AG04450 (cell line): ENCODE measurements at regions not wholly inside any gene's neighbourhood (a gene's known extent, or its start where the extent isn't known, plus 50 kb on each side); places are given as distances from the start of the nearest gene placed in this dataset.
"Not testable (repeated sequence)": the region's sequence is repeated elsewhere in the genome, so short reads cannot be mapped to it uniquely, and the experiment has no call there.

Source experiments
- CTCF ChIA-PET: fragments of 300-600, 350-600 bp; formaldehyde crosslinking; extraction: SDS; loops from one replicate; lab custom pipeline; 2022; ENCODE audit warnings: antibody characterized with exemption, inconsistent platforms; lab: Charles Lee
- POLR2A ChIA-PET: fragments of 350-600 bp; formaldehyde crosslinking; extraction: SDS; loops from one replicate; lab custom pipeline; 2021; ENCODE audit warnings: antibody characterized with exemption, inconsistent platforms; lab: Yijun Ruan, JAX
- DNase-seq: peaks from one replicate; pipeline ENCODE4 v3.0.0-alpha.2; 2011; ENCODE audit warnings: low read depth, low spot score
- H3K27ac ChIP-seq: one replicate; pipeline ENCODE4 v1.5.1; 2012; ENCODE audit warnings: low read depth, low read length, control low read depth
- H3K27me3 ChIP-seq: one replicate; pipeline ENCODE4 v1.6.0; 2012; ENCODE audit warnings: low read length; ENCODE audit not compliant: control insufficient read depth, insufficient read depth
- H3K4me3 ChIP-seq: 2 replicates; pipeline ENCODE4 v1.5.1; 2011; ENCODE audit warnings: mild to moderate bottlenecking, low read depth, low read length, control low read depth
- H3K9me3 ChIP-seq: 2 replicates; pipeline ENCODE4 v1.5.1; 2012; ENCODE audit warnings: low read length; ENCODE audit not compliant: control insufficient read depth, insufficient read depth
- TF ChIP-seq, protein P1 (sequence below): IDR thresholded peaks from 2 replicates; pipeline ENCODE4 v1.5.1; 2011; ENCODE audit warnings: low read depth, low read length, control low read depth, inconsistent platforms

DNA sequence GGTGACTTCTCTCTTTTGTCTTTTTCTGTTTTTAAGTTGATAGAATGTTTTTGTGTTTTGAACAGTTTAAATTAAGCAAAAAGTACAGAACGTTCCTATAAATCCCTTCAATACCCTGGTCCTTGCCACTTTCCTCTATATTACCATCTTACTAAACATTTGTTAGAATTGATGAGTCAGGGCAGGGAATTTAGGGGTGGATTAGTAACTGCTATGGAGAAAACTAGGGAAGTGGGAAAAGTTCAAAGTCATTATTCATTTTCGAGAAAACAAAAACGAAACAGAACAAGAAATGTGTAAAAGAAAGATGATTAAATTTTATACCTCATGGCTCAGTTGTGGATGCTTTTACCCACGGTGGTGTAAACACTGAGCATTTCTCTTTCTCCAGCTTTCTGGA lies 240.4 kb upstream of the SULF2 start:
- Histone ChIP-seq H3K4me3 (no peak overlapping the region), H3K9me3 (peaks cover 5% of the 10 kb centered on the region; the same call in 1 of the 2 replicates), H3K27me3 (no peaks in the 10 kb centered on the region), H3K27ac (no peak overlapping the region)
- CTCF ChIA-PET = no interaction called here
- TF ChIP-seq, protein P1, sequence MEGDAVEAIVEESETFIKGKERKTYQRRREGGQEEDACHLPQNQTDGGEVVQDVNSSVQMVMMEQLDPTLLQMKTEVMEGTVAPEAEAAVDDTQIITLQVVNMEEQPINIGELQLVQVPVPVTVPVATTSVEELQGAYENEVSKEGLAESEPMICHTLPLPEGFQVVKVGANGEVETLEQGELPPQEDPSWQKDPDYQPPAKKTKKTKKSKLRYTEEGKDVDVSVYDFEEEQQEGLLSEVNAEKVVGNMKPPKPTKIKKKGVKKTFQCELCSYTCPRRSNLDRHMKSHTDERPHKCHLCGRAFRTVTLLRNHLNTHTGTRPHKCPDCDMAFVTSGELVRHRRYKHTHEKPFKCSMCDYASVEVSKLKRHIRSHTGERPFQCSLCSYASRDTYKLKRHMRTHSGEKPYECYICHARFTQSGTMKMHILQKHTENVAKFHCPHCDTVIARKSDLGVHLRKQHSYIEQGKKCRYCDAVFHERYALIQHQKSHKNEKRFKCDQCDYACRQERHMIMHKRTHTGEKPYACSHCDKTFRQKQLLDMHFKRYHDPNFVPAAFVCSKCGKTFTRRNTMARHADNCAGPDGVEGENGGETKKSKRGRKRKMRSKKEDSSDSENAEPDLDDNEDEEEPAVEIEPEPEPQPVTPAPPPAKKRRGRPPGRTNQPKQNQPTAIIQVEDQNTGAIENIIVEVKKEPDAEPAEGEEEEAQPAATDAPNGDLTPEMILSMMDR = no peak
- DNase-seq = no peak
- POLR2A ChIA-PET = no interaction called here

DNA sequence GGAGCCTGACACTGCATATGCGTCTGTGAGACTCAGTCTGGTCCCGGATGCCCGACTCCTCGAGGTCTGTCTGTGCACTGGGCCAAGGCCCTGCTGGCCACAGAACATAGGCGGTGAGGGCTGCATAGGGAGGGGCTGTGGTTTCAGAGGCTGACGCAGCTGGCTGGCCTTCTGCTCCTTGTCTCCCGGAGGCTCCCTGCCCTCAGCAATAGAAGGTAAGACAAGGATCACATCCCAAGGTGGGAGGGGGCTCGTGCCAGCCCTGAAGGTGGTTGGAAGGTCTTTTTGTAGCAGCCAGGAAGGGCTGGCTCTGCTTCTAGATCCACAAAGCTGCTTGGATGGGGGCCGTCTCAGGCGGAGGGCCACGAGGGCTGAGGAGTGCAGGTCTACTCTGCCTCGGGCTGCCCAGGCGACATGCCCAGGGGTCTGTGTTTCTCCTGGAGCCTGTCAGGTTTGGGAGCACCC lies 239.8 kb upstream of the SULF2 start:
- H3K27me3 ChIP-seq = no peaks in the 10 kb centered on the region
- ChIA-PET POLR2A (no interaction called here), CTCF (no interaction called here)
- no peak overlapping the region for H3K27ac ChIP-seq
- H3K9me3 ChIP-seq = peaks cover 8% of the 10 kb centered on the region; the same call in 1 of the 2 replicates
- H3K4me3 ChIP-seq = no peak overlapping the region
- TF ChIP-seq, protein P1 = no peak
- no peak for DNase-seq

DNA sequence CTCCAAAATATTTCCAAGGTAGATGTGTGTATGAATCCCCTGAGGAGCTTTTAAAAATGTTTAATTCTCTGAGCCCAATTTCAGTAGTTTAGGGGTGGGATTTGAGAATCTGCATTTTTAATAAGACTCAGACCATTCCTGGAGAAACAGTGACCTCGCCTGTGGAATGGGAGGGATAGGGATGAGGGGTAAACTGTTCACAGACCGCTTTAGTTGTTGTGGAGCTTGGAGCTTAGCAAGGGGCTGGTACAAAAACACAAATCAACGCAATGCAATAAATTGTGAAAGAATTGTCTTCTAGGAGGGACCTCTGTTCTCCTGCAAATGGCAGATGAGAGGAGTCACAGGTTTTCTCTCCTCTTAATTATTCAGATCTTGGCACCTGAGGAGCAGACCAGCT lies 239.3 kb upstream of the SULF2 start:
- Histone ChIP-seq H3K27ac (no peak overlapping the region), H3K9me3 (peaks cover 8% of the 10 kb centered on the region; the same call in 1 of the 2 replicates), H3K27me3 (no peaks in the 10 kb centered on the region), H3K4me3 (no peak overlapping the region)
- POLR2A ChIA-PET = no interaction called here
- no peak for DNase-seq
- TF ChIP-seq, protein P1 = no peak
- CTCF ChIA-PET = no interaction called here

DNA sequence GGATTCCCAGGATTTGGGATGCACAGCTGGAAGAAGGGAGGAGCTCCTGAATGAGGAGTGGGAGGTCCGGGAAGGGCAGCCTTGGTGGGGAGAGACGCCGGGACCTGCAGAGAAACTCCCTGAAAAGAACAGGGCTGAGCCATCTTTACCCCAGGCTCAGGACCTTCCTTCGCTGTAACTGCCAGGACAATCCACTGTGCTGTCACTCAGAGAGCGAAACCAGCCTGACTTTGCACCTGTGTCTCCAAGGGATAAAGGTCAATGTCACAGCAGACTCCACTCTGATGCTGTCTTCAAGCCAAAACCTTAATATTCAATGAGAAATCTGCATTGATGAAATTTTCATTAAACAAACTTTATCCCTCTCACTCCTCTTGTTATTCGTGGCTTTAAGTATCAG lies 235.4 kb upstream of the SULF2 start:
- DNase-seq, H3K4me3 ChIP-seq, H3K27ac ChIP-seq, POLR2A ChIA-PET, H3K27me3 ChIP-seq, CTCF ChIA-PET: not testable (repeated sequence)
- peaks cover 17% of the 10 kb centered on the region for H3K9me3 ChIP-seq

DNA sequence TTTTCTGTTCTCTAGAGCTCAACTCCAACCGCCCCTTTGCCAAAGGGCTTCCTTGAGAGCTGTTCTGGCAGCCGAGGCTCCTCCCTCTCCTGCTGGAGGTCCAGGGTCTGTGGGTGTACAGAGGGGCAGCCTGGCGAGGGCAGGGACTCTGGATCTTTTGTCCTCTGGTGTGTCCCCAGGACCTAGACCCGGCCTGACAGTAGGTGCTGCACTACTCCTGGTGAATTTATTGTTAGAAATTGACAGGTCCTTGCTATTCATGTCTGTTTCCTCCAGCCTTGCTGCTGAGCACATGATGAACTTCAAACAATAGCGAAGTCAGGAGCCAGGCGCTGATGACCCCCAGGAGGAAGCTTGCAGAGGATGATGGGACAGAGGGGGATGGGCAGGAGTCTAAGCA lies 234.7 kb upstream of the SULF2 start:
- CTCF ChIA-PET = no interaction called here
- Histone ChIP-seq H3K4me3 (no peak overlapping the region), H3K9me3 (peaks cover 13% of the 10 kb centered on the region), H3K27me3 (no peaks in the 10 kb centered on the region), H3K27ac (no peak overlapping the region)
- TF ChIP-seq, protein P1 = no peak
- POLR2A ChIA-PET = no interaction called here
- no peak for DNase-seq

DNA sequence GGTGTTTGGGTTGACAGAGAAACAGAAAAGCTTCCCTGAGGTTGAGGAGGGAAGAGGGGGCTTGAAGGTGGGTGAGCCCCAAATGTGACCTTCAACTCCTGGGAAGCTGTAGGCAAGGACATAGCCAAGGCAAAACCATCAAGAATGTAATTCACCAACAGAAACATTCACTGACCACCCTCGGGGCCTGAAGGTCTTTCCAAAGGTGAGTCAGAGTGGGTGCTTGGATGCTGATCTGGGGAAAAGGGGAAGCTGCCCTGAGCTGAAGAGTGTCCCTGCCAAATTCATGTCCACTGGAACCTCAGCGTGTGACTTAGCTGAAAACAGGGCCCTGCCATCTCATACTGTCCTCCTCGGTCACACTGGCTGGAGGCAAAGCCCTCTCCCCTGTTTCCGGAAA lies 234.2 kb upstream of the SULF2 start:
- TF ChIP-seq, protein P1 = no peak
- CTCF ChIA-PET = no interaction called here
- Histone ChIP-seq H3K27me3 (no peaks in the 10 kb centered on the region), H3K4me3 (no peak overlapping the region), H3K27ac (no peak overlapping the region), H3K9me3 (peaks cover 12% of the 10 kb centered on the region)
- POLR2A ChIA-PET = no interaction called here
- DNase-seq = no peak

DNA sequence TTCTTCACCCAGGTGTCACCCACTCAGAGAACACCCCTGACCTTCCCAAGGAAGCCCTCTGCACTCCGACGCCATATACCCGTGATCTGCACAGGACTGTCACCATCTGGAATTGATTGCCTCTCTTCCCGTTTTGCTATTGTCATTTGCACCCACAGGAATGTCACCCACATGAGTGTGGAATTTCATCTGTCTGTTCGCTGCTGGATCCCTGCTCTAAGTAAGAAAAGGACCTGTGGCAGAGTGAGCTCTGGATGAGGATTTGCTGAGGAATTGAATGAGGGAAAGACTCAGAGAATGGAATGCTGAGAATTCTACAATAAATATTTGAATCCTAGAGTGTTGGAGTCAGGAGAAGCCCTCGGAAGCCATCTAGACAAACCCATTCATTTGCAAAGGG lies 233.6 kb upstream of the SULF2 start:
- CTCF ChIA-PET, H3K4me3 ChIP-seq, DNase-seq, POLR2A ChIA-PET, H3K27me3 ChIP-seq, H3K27ac ChIP-seq: not testable (repeated sequence)
- peaks cover 12% of the 10 kb centered on the region for H3K9me3 ChIP-seq
